ENCODE measurements at regions not wholly inside any gene's neighbourhood (a gene's known extent, or its start where the extent isn't known, plus 50 kb on each side); places are given as distances from the start of the nearest gene placed in this dataset.
A peak's percentile ranks its signal among the peaks of the same experiment; 100 is the strongest.

DNA sequence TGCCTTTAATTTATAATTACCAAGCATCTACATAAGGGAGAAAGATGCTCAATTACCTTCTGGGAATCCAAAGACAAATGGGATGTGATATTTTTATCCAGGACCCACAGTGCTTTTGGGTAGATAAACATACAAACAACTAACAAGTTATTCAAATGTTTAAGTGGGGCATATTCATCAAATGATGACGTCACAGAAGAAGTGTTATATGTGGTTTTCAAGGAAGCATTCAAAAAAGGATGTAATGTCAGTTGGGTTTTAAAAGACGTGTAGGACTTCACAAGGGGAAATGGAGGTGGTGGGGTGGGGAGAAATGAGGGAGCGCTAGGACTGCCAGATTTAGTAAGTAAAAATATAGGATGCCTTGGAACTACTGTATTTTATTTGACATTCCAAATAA, 915.9 kb downstream of the KCNA4 start:
- CTCF ChIA-PET = no interaction called here
- H3K36me3 ChIP-seq (ENCODE audit: control insufficient read depth, insufficient read depth, low read length) = no peaks in the 10 kb centered on the region; the same call in 1 of the 2 replicates
- BruUV-seq (replicated peaks) = no TSS peak
- H3K27ac ChIP-seq (ENCODE audit: low read length) = no peak overlapping the region
- no peaks in the 10 kb centered on the region for H3K27me3 ChIP-seq (ENCODE audit: control insufficient read depth, insufficient read depth, low read length)
- no peak for DNase-seq (ENCODE audit: low read depth, low spot score)
- ATAC-seq = no peak
- in situ Hi-C loops (cut with HindIII; ENCODE audit: low pct_unique_long_range_greater_than_20kb, low sequenced_read_pairs) = no loop called here
- H3K4me3 ChIP-seq (ENCODE audit: low read depth in 2 of 2, low read length in 2 of 2) = no peak overlapping the region
- POLR2A ChIA-PET = no interaction called here
- TF ChIP-seq SIN3A (IDR thresholded peaks at IDR 0.05; ENCODE audit: borderline replicate concordance, insufficient read depth, low read depth, low read length) (no peak), REST (IDR thresholded peaks at IDR 0.05; ENCODE audit: insufficient read depth in 1 of 2, low read depth in 2 of 2, low read length in 1 of 2) (no peak), TCF7L2 (IDR thresholded peaks at IDR 0.05; ENCODE audit: low read depth, low read length) (no peak), POLR2AphosphoS5 (IDR thresholded peaks at IDR 0.05; ENCODE audit: low read depth, low read length) (no peak)
- TF ChIP-seq, protein P1, sequence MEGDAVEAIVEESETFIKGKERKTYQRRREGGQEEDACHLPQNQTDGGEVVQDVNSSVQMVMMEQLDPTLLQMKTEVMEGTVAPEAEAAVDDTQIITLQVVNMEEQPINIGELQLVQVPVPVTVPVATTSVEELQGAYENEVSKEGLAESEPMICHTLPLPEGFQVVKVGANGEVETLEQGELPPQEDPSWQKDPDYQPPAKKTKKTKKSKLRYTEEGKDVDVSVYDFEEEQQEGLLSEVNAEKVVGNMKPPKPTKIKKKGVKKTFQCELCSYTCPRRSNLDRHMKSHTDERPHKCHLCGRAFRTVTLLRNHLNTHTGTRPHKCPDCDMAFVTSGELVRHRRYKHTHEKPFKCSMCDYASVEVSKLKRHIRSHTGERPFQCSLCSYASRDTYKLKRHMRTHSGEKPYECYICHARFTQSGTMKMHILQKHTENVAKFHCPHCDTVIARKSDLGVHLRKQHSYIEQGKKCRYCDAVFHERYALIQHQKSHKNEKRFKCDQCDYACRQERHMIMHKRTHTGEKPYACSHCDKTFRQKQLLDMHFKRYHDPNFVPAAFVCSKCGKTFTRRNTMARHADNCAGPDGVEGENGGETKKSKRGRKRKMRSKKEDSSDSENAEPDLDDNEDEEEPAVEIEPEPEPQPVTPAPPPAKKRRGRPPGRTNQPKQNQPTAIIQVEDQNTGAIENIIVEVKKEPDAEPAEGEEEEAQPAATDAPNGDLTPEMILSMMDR (IDR thresholded peaks at IDR 0.05) = no peak
- intact Hi-C loops (cut with micrococcal nuclease; ENCODE audit: unreplicated experiment) = no loop called here
- H3K9me3 ChIP-seq (ENCODE audit: control insufficient read depth, insufficient read depth, low read depth, low read length) = no peaks in the 10 kb centered on the region; the same call in 1 of the 2 replicates
- H3K4me1 ChIP-seq (ENCODE audit: control insufficient read depth, insufficient read depth, low read length) = no peaks in the 10 kb centered on the region

DNA sequence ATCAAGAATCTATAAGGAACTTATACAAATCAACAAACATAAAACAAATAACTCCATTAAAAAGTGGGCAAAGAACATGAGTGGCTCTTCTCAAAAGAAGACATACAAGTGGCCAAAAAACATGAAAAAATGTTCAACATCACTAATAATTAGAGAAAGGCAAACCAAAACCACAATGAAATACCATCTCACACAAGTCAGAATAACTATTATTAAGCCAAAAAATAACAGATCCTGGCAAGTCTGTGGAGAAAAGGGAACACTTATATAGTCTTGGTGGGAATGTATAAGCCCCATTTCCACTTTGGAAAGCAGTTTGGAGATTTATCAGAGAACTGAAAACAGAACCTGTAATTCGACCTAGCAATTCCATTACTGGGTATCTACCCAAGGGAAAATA, 921.0 kb downstream of the KCNA4 start:
- H3K36me3 ChIP-seq (ENCODE audit: control insufficient read depth, insufficient read depth, low read length) = no peaks in the 10 kb centered on the region; the same call in 1 of the 2 replicates
- POLR2A ChIA-PET = no interaction called here
- TF ChIP-seq POLR2AphosphoS5 (IDR thresholded peaks at IDR 0.05; ENCODE audit: low read depth, low read length) (no peak), TCF7L2 (IDR thresholded peaks at IDR 0.05; ENCODE audit: low read depth, low read length) (no peak)
- no peaks in the 10 kb centered on the region for H3K27me3 ChIP-seq (ENCODE audit: control insufficient read depth, insufficient read depth, low read length)
- in situ Hi-C loops (cut with HindIII; ENCODE audit: low pct_unique_long_range_greater_than_20kb, low sequenced_read_pairs) = no loop called here
- DNase-seq (ENCODE audit: low read depth, low spot score) = no peak
- no peaks in the 10 kb centered on the region for H3K4me1 ChIP-seq (ENCODE audit: control insufficient read depth, insufficient read depth, low read length)
- H3K27ac ChIP-seq (ENCODE audit: low read length) = no peak overlapping the region
- no TSS peak for BruUV-seq (replicated peaks)
- no peak overlapping the region for H3K4me3 ChIP-seq (ENCODE audit: low read depth in 2 of 2, low read length in 2 of 2)
- no peaks in the 10 kb centered on the region for H3K9me3 ChIP-seq (ENCODE audit: control insufficient read depth, insufficient read depth, low read depth, low read length)
- intact Hi-C loops (cut with micrococcal nuclease; ENCODE audit: unreplicated experiment) = no loop called here
- CTCF ChIA-PET = no interaction called here
- ATAC-seq = no peak

DNA sequence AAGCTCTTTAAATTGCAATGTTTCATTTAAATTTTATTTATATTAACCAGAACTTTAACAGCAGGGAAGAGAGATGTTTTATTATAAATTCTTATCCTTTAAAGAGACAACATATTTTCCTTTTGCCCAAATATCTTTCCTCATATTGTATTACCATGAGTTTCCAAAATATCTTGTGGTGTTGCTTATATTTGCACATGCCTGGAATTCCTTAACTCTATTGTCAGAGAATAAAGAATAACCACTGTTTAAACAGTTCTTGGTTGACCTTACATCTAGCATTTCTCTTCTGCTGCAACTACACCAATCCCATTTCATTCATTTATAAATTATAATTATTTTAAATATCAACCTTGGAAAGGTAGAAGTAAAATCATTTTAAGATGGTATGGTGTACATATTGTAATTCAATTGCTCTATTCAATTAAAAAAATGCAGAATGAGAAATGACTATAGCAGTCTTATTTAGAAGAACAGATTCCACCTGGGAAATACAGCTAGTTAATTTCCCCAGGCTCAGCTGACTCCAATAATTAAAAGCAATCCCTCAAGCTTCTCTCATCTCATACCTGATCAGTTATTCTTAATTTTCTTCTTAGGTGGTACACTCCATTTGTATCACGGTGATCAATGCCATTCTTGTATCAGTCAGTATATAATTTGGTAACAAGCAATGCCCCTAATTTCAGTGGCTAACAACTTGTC, 923.3 kb downstream of the KCNA4 start:
- CTCF ChIA-PET = no interaction called here
- Histone ChIP-seq H3K36me3 (ENCODE audit: control insufficient read depth, insufficient read depth, low read length) (no peaks in the 10 kb centered on the region), H3K27ac (ENCODE audit: low read length) (no peak overlapping the region), H3K4me1 (ENCODE audit: control insufficient read depth, insufficient read depth, low read length) (no peaks in the 10 kb centered on the region), H3K9me3 (ENCODE audit: control insufficient read depth, insufficient read depth, low read depth, low read length) (no peaks in the 10 kb centered on the region), H3K27me3 (ENCODE audit: control insufficient read depth, insufficient read depth, low read length) (no peaks in the 10 kb centered on the region), H3K4me3 (ENCODE audit: low read depth in 2 of 2, low read length in 2 of 2) (no peak overlapping the region)
- DNase-seq (ENCODE audit: low read depth, low spot score) (peak; percentile 50), ATAC-seq (no peak)
- in situ Hi-C loops (cut with HindIII; ENCODE audit: low pct_unique_long_range_greater_than_20kb, low sequenced_read_pairs) (no loop called here), intact Hi-C loops (cut with micrococcal nuclease; ENCODE audit: unreplicated experiment) (no loop called here)
- TF ChIP-seq TCF7L2 (IDR thresholded peaks at IDR 0.05; ENCODE audit: low read depth, low read length) = no peak
- TF ChIP-seq REST (IDR thresholded peaks at IDR 0.05; ENCODE audit: insufficient read depth in 1 of 2, low read depth in 2 of 2, low read length in 1 of 2) = no peak
- TF ChIP-seq SIN3A (IDR thresholded peaks at IDR 0.05; ENCODE audit: borderline replicate concordance, insufficient read depth, low read depth, low read length) = no peak
- TF ChIP-seq, protein P1 (IDR thresholded peaks at IDR 0.05) = no peak
- TF ChIP-seq POLR2AphosphoS5 (IDR thresholded peaks at IDR 0.05; ENCODE audit: low read depth, low read length) = no peak
- POLR2A ChIA-PET = no interaction called here
- no TSS peak for BruUV-seq (replicated peaks)
